Neural cell (in vitro differentiated cells): ENCODE measurements at regions not wholly inside any gene's neighbourhood (a gene's known extent, or its start where the extent isn't known, plus 50 kb on each side); places are given as distances from the start of the nearest gene placed in this dataset.

Source experiments
- H2AFZ ChIP-seq: fragments of 200-600, 300-800 bp; sonication (generic), shearing (Covaris generic); 2 replicates; pipeline ENCODE4 v1.6.0; 2014; ENCODE audit warnings: low read depth, mild to moderate bottlenecking, antibody characterized with exemption, low read length, moderate library complexity
- H3F3A ChIP-seq: fragments of 200-600 bp; shearing (Covaris generic); 2 replicates; pipeline ENCODE4 v1.6.1; 2016; ENCODE audit warnings: mild to moderate bottlenecking, moderate library complexity, mixed read lengths, antibody characterized with exemption, low read length; ENCODE audit not compliant: insufficient read depth, poor library complexity, severe bottlenecking
- H3K27ac ChIP-seq: fragments of 200-600, 300-800 bp; sonication (generic), shearing (Covaris generic); 2 replicates; pipeline ENCODE4 v1.5.1; 2014; ENCODE audit warnings: mild to moderate bottlenecking, low read length, moderate library complexity
- H3K27me3 ChIP-seq: fragments of 300-800, 200-600 bp; sonication (generic), shearing (Covaris generic); 2 replicates; pipeline ENCODE4 v1.6.0; 2014; ENCODE audit warnings: mild to moderate bottlenecking, low read depth, low read length, moderate library complexity; ENCODE audit not compliant: insufficient read depth
- H3K36me3 ChIP-seq: fragments of 300-800, 200-600 bp; sonication (generic), shearing (Covaris generic); 2 replicates; pipeline ENCODE4 v1.5.1; 2014; ENCODE audit warnings: mild to moderate bottlenecking, antibody characterized with exemption, low read length, moderate library complexity; ENCODE audit not compliant: insufficient read depth
- H3K4me2 ChIP-seq: fragments of 300-800, 200-600 bp; sonication (generic), shearing (Covaris generic); 2 replicates; pipeline ENCODE4 v1.6.0; 2014; ENCODE audit warnings: mild to moderate bottlenecking, low read length
- H3K4me3 ChIP-seq: fragments of 300-800, 200-600 bp; sonication (generic), shearing (Covaris generic); 2 replicates; pipeline ENCODE4 v1.5.1; 2014; ENCODE audit warnings: mild to moderate bottlenecking, low read length, moderate library complexity
- H3K79me2 ChIP-seq: fragments of 200-600 bp; shearing (Covaris generic); replicated peaks from 2 replicates; pipeline ENCODE4 v1.6.0; 2014; ENCODE audit warnings: mild to moderate bottlenecking, low read length, moderate library complexity; ENCODE audit not compliant: insufficient read depth
- H3K9ac ChIP-seq: fragments of 300-800, 200-600 bp; sonication (generic), shearing (Covaris generic); 2 replicates; pipeline ENCODE4 v1.6.1; 2016; ENCODE audit warnings: mild to moderate bottlenecking, low read length, mixed read lengths
- H3K9me2 ChIP-seq: fragments of 200-600 bp; shearing (Covaris generic); 2 replicates; pipeline ENCODE4 v1.6.1; 2016; ENCODE audit warnings: mild to moderate bottlenecking, low read length, mixed read lengths; ENCODE audit not compliant: insufficient read depth
- H3K9me3 ChIP-seq: fragments of 200-600, 300-800 bp; sonication (generic), shearing (Covaris generic); 2 replicates; pipeline ENCODE4 v1.6.1; 2016; ENCODE audit warnings: mild to moderate bottlenecking, mixed run types, low read length, moderate library complexity, mixed read lengths
- H4K20me1 ChIP-seq: fragments of 200-600 bp; shearing (Covaris generic); 2 replicates; pipeline ENCODE4 v1.6.1; 2016; ENCODE audit warnings: mild to moderate bottlenecking, mixed run types; ENCODE audit not compliant: insufficient read depth
- EP300 ChIP-seq: fragments of 450-650 bp; conservative IDR thresholded peaks from 2 replicates; pipeline ENCODE4 v1.6.1; 2014; ENCODE audit warnings: antibody characterized with exemption, mild to moderate bottlenecking, moderate library complexity; ENCODE audit not compliant: poor library complexity, severe bottlenecking
- EZH2 ChIP-seq: fragments of 200-600, 300-800 bp; shearing (Covaris generic), sonication (generic); IDR thresholded peaks from 2 replicates; pipeline ENCODE4 v1.6.1; 2014; ENCODE audit warnings: antibody characterized with exemption, low read length, borderline replicate concordance, mild to moderate bottlenecking; ENCODE audit not compliant: insufficient read depth, poor library complexity, severe bottlenecking
- MXI1 ChIP-seq: fragments of 450-650 bp; conservative IDR thresholded peaks from 2 replicates; pipeline ENCODE4 v1.6.1; 2014; ENCODE audit warnings: antibody characterized with exemption, mild to moderate bottlenecking; ENCODE audit not compliant: poor library complexity, severe bottlenecking
- POLR2AphosphoS5 ChIP-seq: IDR thresholded peaks from 2 replicates; pipeline ENCODE4 v1.6.1; 2012
- RAD21 ChIP-seq: fragments of 450-650 bp; conservative IDR thresholded peaks from 2 replicates; pipeline ENCODE4 v1.6.1; 2014; ENCODE audit warnings: antibody characterized with exemption, mild to moderate bottlenecking, moderate library complexity
- SMC3 ChIP-seq: fragments of 450-650 bp; conservative IDR thresholded peaks from 2 replicates; pipeline ENCODE4 v1.6.1; 2014; ENCODE audit warnings: antibody characterized with exemption, mild to moderate bottlenecking, moderate library complexity; ENCODE audit not compliant: poor library complexity
- TAF1 ChIP-seq: IDR thresholded peaks from 2 replicates; pipeline ENCODE4 v1.6.1; 2012; ENCODE audit warnings: low read depth
- TF ChIP-seq, protein P1 (sequence below): IDR thresholded peaks from 2 replicates; pipeline ENCODE4 v1.6.1; 2012; ENCODE audit warnings: borderline replicate concordance
- TF ChIP-seq, protein P2 (sequence below): fragments of 450-650 bp; IDR thresholded peaks from 2 replicates; pipeline ENCODE4 v1.5.1; 2014; ENCODE audit warnings: antibody characterized with exemption, mild to moderate bottlenecking, moderate library complexity; ENCODE audit not compliant: poor library complexity, severe bottlenecking

DNA sequence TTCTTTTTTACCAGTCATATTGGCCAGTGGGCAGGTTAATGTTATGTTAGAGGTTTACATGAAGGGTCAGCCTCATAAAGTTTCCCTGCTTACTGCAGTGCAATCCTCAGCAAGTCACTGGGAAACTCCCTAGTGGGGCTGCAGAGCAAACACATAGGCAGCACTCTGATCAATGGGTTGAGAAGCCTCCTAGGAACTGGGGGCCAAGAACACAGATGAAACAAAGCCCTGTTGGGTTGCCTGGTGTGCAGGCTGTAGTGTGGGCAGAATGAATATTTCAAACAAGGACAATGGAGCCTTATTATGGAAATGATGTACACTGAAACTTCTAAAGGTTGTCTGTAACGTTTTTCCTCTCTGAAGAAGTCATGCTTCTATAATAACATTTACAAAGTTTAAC, 431.6 kb upstream of the PTBP2 start:
- Histone ChIP-seq H4K20me1 (no peaks in the 10 kb centered on the region), H3K4me2 (no peak overlapping the region), H3K4me3 (no peak overlapping the region), H3K9ac (no peak overlapping the region), H3K79me2 (no peaks in the 10 kb centered on the region), H3K27me3 (no peaks in the 10 kb centered on the region), H3F3A (no peaks in the 10 kb centered on the region), H2AFZ (no peak overlapping the region), H3K9me3 (no peaks in the 10 kb centered on the region), H3K27ac (no peak overlapping the region), H3K9me2 (no peaks in the 10 kb centered on the region), H3K36me3 (no peaks in the 10 kb centered on the region)
- TF ChIP-seq MXI1 (no peak), EZH2 (no peak), SMC3 (no peak), POLR2AphosphoS5 (no peak), RAD21 (no peak), EP300 (no peak), TAF1 (no peak)
- TF ChIP-seq, protein P1, sequence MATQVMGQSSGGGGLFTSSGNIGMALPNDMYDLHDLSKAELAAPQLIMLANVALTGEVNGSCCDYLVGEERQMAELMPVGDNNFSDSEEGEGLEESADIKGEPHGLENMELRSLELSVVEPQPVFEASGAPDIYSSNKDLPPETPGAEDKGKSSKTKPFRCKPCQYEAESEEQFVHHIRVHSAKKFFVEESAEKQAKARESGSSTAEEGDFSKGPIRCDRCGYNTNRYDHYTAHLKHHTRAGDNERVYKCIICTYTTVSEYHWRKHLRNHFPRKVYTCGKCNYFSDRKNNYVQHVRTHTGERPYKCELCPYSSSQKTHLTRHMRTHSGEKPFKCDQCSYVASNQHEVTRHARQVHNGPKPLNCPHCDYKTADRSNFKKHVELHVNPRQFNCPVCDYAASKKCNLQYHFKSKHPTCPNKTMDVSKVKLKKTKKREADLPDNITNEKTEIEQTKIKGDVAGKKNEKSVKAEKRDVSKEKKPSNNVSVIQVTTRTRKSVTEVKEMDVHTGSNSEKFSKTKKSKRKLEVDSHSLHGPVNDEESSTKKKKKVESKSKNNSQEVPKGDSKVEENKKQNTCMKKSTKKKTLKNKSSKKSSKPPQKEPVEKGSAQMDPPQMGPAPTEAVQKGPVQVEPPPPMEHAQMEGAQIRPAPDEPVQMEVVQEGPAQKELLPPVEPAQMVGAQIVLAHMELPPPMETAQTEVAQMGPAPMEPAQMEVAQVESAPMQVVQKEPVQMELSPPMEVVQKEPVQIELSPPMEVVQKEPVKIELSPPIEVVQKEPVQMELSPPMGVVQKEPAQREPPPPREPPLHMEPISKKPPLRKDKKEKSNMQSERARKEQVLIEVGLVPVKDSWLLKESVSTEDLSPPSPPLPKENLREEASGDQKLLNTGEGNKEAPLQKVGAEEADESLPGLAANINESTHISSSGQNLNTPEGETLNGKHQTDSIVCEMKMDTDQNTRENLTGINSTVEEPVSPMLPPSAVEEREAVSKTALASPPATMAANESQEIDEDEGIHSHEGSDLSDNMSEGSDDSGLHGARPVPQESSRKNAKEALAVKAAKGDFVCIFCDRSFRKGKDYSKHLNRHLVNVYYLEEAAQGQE = no peak
- TF ChIP-seq, protein P2, sequence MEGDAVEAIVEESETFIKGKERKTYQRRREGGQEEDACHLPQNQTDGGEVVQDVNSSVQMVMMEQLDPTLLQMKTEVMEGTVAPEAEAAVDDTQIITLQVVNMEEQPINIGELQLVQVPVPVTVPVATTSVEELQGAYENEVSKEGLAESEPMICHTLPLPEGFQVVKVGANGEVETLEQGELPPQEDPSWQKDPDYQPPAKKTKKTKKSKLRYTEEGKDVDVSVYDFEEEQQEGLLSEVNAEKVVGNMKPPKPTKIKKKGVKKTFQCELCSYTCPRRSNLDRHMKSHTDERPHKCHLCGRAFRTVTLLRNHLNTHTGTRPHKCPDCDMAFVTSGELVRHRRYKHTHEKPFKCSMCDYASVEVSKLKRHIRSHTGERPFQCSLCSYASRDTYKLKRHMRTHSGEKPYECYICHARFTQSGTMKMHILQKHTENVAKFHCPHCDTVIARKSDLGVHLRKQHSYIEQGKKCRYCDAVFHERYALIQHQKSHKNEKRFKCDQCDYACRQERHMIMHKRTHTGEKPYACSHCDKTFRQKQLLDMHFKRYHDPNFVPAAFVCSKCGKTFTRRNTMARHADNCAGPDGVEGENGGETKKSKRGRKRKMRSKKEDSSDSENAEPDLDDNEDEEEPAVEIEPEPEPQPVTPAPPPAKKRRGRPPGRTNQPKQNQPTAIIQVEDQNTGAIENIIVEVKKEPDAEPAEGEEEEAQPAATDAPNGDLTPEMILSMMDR = no peak

DNA sequence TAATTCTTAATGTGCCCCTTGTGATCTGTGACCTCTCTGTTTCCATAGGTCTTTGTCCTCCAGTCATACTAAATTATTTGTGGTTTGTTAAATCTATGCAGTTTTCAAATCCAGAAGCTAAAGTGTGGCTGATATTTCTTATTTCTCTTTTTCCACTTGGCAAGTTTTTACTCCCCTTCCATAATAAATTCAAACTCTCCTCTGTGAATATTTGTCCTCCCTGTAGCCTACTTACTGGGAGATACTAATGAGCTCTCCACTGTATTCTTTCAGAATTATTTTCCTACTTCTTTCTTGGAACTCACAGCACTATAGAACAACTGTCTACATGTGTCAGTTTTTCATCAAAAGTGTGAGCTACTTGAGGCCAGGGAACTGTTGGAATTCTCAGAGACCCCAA, 430.8 kb upstream of the PTBP2 start:
- no peaks in the 10 kb centered on the region for H3K79me2 ChIP-seq

More for the DNA sequence above, 430.8 kb upstream of the PTBP2 start:
- Histone ChIP-seq H3K9me3 (no peaks in the 10 kb centered on the region), H3K9me2 (no peaks in the 10 kb centered on the region), H3K4me2 (no peak overlapping the region), H3K9ac (no peak overlapping the region), H2AFZ (no peak overlapping the region), H3F3A (no peaks in the 10 kb centered on the region), H3K27me3 (no peaks in the 10 kb centered on the region), H4K20me1 (no peaks in the 10 kb centered on the region), H3K4me3 (no peak overlapping the region), H3K36me3 (no peaks in the 10 kb centered on the region), H3K27ac (no peak overlapping the region)
- TF ChIP-seq EZH2 (no peak), TAF1 (no peak), MXI1 (no peak), SMC3 (no peak)
- TF ChIP-seq, protein P2 = no peak
- TF ChIP-seq, protein P1 = no peak
